ENCODE measurements at regions not wholly inside any gene's neighbourhood (a gene's known extent, or its start where the extent isn't known, plus 50 kb on each side); places are given as distances from the start of the nearest gene placed in this dataset.

DNA sequence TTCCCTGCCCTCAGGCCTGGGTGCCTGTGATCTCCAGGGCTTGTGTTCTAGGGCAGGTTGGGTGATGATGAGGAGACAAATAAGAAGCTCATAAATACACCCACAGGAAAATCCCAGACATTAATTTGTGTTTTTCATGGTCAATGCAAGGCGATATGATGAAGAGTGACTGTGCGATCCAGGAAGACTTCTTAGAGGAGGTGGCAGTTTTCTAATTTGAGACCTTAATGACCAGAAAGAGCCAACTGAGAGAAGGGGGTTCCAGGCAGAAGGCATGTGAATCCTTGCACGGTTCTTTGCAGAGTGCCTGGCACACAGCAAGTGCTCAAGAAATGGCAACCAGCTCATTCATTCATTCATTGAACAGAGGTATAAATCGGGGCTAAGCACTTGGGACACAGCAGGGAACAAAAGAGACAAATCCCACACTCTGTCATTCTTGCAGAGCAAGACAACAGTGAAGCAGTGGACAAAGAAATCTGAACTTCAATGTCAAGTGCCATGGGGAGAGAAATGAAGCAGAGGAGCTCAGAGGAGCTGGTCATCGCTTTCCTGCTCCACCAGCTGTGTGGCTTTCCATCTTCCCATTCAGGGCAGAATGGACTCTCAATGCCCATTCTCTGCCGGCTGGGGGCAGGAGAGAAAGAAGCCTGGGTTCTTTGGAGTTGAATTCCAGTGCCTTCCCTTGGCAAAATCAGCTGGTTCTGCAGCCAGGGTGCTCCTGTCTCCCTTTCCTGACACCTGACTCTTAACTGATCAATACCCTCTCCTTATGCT lies 128.3 kb downstream of the AACS start:
- H3K9me3 ChIP-seq (ENCODE audit: control insufficient read depth in 2 of 2, low read length in 2 of 2), result no peaks in the 10 kb centered on the region
- no peak overlapping the region for H3K4me3 ChIP-seq (ENCODE audit: low read depth, low read length)
- H3K27me3 ChIP-seq (ENCODE audit: control insufficient read depth, insufficient read depth, low read length), result peaks cover 12% of the 10 kb centered on the region
- no peaks in the 10 kb centered on the region for H3K36me3 Mint-ChIP-seq
- ATAC-seq (ENCODE audit: low read depth in 2 of 2) (no peak), DNase-seq (no peak)
- peaks cover 0 to 4% (median 3%) of the 10 kb centered on the region in 4 donors for H3K4me1 Mint-ChIP-seq
- no peaks in the 10 kb centered on the region for H3K36me3 ChIP-seq (ENCODE audit: control insufficient read depth, insufficient read depth, low read length)
- H3K27ac Mint-ChIP-seq, result no peak overlapping the region
- H3K9me3 Mint-ChIP-seq, result peaks cover 0 to 2% (median 0%) of the 10 kb centered on the region in 7 donors
- no peaks in the 10 kb centered on the region for H3K4me1 ChIP-seq (ENCODE audit: control insufficient read depth, insufficient read depth, low read length, poor library complexity, severe bottlenecking)
- no peak overlapping the region for H3K4me3 Mint-ChIP-seq
- peaks cover 46% of the 10 kb centered on the region for H3K27me3 Mint-ChIP-seq
- no peak overlapping the region for H3K27ac ChIP-seq (ENCODE audit: insufficient read depth, low read length, poor library complexity, severe bottlenecking)

- Mint-ChIP-seq H3K9me3 (peaks cover 0 to 1% (median 0%) of the 10 kb centered on the region in 7 donors), H3K4me3 (no peak overlapping the region), H3K36me3 (no peaks in the 10 kb centered on the region), H3K27me3 (peaks cover 43% of the 10 kb centered on the region), H3K4me1 (peaks cover 0 to under 1% (median 0%) of the 10 kb centered on the region in 4 donors), H3K27ac (no peak overlapping the region)
- no peaks in the 10 kb centered on the region for H3K36me3 ChIP-seq (ENCODE audit: control insufficient read depth, insufficient read depth, low read length)
- DNase-seq, result no peak
- no peak overlapping the region for H3K4me3 ChIP-seq (ENCODE audit: low read depth, low read length)
- no peak overlapping the region for H3K27ac ChIP-seq (ENCODE audit: insufficient read depth, low read length, poor library complexity, severe bottlenecking)
- no peaks in the 10 kb centered on the region for H3K9me3 ChIP-seq (ENCODE audit: control insufficient read depth in 2 of 2, low read length in 2 of 2)
- peaks cover 5% of the 10 kb centered on the region for H3K27me3 ChIP-seq (ENCODE audit: control insufficient read depth, insufficient read depth, low read length)
- ATAC-seq (ENCODE audit: low read depth in 2 of 2), result no peak
- H3K4me1 ChIP-seq (ENCODE audit: control insufficient read depth, insufficient read depth, low read length, poor library complexity, severe bottlenecking), result no peaks in the 10 kb centered on the region
Measured at GRCh38 chr12:125194163-125194773, 129.0 kb downstream of the AACS start.

GRCh38 chr12:125194987-125195386 lies 129.8 kb downstream of the AACS start:
- Histone ChIP-seq H3K9me3 (ENCODE audit: control insufficient read depth in 2 of 2, low read length in 2 of 2) (no peaks in the 10 kb centered on the region), H3K36me3 (ENCODE audit: control insufficient read depth, insufficient read depth, low read length) (no peaks in the 10 kb centered on the region), H3K27me3 (ENCODE audit: control insufficient read depth, insufficient read depth, low read length) (peaks cover 3% of the 10 kb centered on the region), H3K27ac (ENCODE audit: insufficient read depth, low read length, poor library complexity, severe bottlenecking) (no peak overlapping the region), H3K4me1 (ENCODE audit: control insufficient read depth, insufficient read depth, low read length, poor library complexity, severe bottlenecking) (no peaks in the 10 kb centered on the region), H3K4me3 (ENCODE audit: low read depth, low read length) (no peak overlapping the region)
- ATAC-seq (ENCODE audit: low read depth in 2 of 2), result no peak
- Mint-ChIP-seq H3K9me3 (no peaks in the 10 kb centered on the region), H3K27ac (no peak overlapping the region), H3K4me1 (no peaks in the 10 kb centered on the region), H3K27me3 (peaks cover 41% of the 10 kb centered on the region), H3K4me3 (no peak overlapping the region), H3K36me3 (no peaks in the 10 kb centered on the region)
- no peak for DNase-seq

DNA sequence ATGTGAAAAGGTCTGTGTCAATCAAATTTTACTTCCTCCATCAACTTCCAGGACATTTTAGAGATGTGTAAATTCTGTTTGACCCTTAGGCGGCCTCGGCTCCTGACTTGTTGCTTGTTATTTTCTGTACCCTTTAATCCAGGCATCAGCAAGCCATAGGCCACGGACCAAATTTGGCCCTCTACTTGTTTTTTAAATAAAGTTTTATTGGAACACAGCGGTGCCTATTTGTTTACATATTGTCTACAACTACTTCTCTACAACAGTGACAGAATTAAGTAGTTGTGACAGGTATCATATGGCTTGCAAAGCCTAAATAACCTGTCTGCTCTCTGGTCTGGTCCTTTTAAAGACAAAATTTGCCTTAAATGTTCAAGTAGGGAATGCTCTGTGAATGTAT lies 132.1 kb downstream of the AACS start:
- no peaks in the 10 kb centered on the region for H3K36me3 ChIP-seq (ENCODE audit: control insufficient read depth, insufficient read depth, low read length)
- no peaks in the 10 kb centered on the region for H3K9me3 ChIP-seq (ENCODE audit: control insufficient read depth in 2 of 2, low read length in 2 of 2)
- DNase-seq (no peak), ATAC-seq (ENCODE audit: low read depth in 2 of 2) (no peak)
- no peak overlapping the region for H3K27ac ChIP-seq (ENCODE audit: insufficient read depth, low read length, poor library complexity, severe bottlenecking)
- Mint-ChIP-seq H3K27me3 (peaks cover 45% of the 10 kb centered on the region), H3K27ac (no peak overlapping the region), H3K4me1 (no peaks in the 10 kb centered on the region), H3K4me3 (no peak overlapping the region), H3K36me3 (no peaks in the 10 kb centered on the region), H3K9me3 (peaks cover 0 to 2% (median 0%) of the 10 kb centered on the region in 7 donors)
- H3K4me1 ChIP-seq (ENCODE audit: control insufficient read depth, insufficient read depth, low read length, poor library complexity, severe bottlenecking), result no peaks in the 10 kb centered on the region
- no peak overlapping the region for H3K4me3 ChIP-seq (ENCODE audit: low read depth, low read length)
- peaks cover 3% of the 10 kb centered on the region for H3K27me3 ChIP-seq (ENCODE audit: control insufficient read depth, insufficient read depth, low read length)

DNA sequence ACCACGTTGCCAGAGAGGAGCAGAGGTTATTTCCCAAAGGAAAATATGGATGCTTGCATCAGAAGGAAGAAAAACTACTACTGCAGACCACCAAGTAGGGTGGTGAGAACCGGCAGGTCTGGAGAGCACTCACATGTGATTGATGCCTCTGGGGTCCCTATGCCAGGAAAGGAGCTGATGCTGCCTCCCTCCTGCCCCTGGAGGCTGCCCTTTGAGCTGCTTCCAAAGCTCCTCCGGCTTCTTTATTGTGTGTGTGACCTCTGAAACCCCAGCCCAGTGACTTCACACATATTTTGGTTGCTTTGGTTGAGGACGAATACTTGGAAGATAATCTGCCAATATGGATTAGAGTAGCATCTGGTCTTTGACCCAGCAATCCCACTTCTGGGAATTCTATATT lies 133.4 kb downstream of the AACS start:
- H3K27ac Mint-ChIP-seq, result no peak overlapping the region
- no peak for ATAC-seq (ENCODE audit: low read depth in 2 of 2)
- Histone ChIP-seq H3K4me1 (ENCODE audit: control insufficient read depth, insufficient read depth, low read length, poor library complexity, severe bottlenecking) (no peaks in the 10 kb centered on the region), H3K9me3 (ENCODE audit: control insufficient read depth in 2 of 2, low read length in 2 of 2) (no peaks in the 10 kb centered on the region), H3K36me3 (ENCODE audit: control insufficient read depth, insufficient read depth, low read length) (no peaks in the 10 kb centered on the region), H3K4me3 (ENCODE audit: low read depth, low read length) (no peak overlapping the region), H3K27me3 (ENCODE audit: control insufficient read depth, insufficient read depth, low read length) (peaks cover under 1% of the 10 kb centered on the region), H3K27ac (ENCODE audit: insufficient read depth, low read length, poor library complexity, severe bottlenecking) (no peak overlapping the region)
- no peak overlapping the region for H3K4me3 Mint-ChIP-seq
- peaks cover 48% of the 10 kb centered on the region for H3K27me3 Mint-ChIP-seq
- peaks cover 0 to 2% (median 0%) of the 10 kb centered on the region in 7 donors for H3K9me3 Mint-ChIP-seq
- no peaks in the 10 kb centered on the region for H3K4me1 Mint-ChIP-seq
- no peaks in the 10 kb centered on the region for H3K36me3 Mint-ChIP-seq
- no peak for DNase-seq

- Mint-ChIP-seq H3K36me3 (no peaks in the 10 kb centered on the region), H3K27me3 (peaks cover 38% of the 10 kb centered on the region), H3K4me3 (no peak overlapping the region), H3K9me3 (peaks cover 0 to 2% (median 0%) of the 10 kb centered on the region in 7 donors), H3K27ac (no peak overlapping the region), H3K4me1 (no peaks in the 10 kb centered on the region)
- no peak for DNase-seq
- Histone ChIP-seq H3K9me3 (ENCODE audit: control insufficient read depth in 2 of 2, low read length in 2 of 2) (no peaks in the 10 kb centered on the region), H3K27me3 (ENCODE audit: control insufficient read depth, insufficient read depth, low read length) (no peaks in the 10 kb centered on the region), H3K27ac (ENCODE audit: insufficient read depth, low read length, poor library complexity, severe bottlenecking) (no peak overlapping the region), H3K36me3 (ENCODE audit: control insufficient read depth, insufficient read depth, low read length) (no peaks in the 10 kb centered on the region), H3K4me1 (ENCODE audit: control insufficient read depth, insufficient read depth, low read length, poor library complexity, severe bottlenecking) (no peaks in the 10 kb centered on the region), H3K4me3 (ENCODE audit: low read depth, low read length) (no peak overlapping the region)
- ATAC-seq (ENCODE audit: low read depth in 2 of 2), result no peak
Measured at GRCh38 chr12:125201090-125201489, 135.9 kb downstream of the AACS start.

DNA sequence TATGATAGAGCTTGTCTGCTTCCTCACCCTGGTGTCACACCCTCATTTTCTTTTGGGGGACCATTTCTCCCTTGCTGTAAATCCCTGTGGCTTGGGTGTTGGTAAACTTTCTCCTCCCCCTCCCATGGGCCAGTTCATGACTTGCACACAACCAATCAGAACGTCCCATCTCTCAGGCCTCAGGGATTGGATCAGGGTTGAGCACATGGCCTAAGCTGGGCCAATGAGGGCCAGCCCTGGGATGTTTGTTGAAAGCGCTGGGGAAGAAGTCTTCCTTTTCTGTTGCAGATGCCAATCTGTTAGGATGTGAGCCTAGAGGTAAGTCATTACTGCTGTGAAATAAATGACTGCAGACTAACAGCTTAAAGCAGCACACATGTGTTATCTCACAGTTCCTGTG lies 136.7 kb downstream of the AACS start:
- H3K36me3 Mint-ChIP-seq, result no peaks in the 10 kb centered on the region

GRCh38 chr12:125202421-125202820 lies 137.2 kb downstream of the AACS start:
- Histone ChIP-seq H3K9me3 (ENCODE audit: control insufficient read depth in 2 of 2, low read length in 2 of 2) (no peaks in the 10 kb centered on the region), H3K27ac (ENCODE audit: insufficient read depth, low read length, poor library complexity, severe bottlenecking) (no peak overlapping the region), H3K4me3 (ENCODE audit: low read depth, low read length) (no peak overlapping the region), H3K4me1 (ENCODE audit: control insufficient read depth, insufficient read depth, low read length, poor library complexity, severe bottlenecking) (no peaks in the 10 kb centered on the region), H3K27me3 (ENCODE audit: control insufficient read depth, insufficient read depth, low read length) (no peaks in the 10 kb centered on the region), H3K36me3 (ENCODE audit: control insufficient read depth, insufficient read depth, low read length) (no peaks in the 10 kb centered on the region)
- Mint-ChIP-seq H3K4me3 (no peak overlapping the region), H3K4me1 (no peaks in the 10 kb centered on the region), H3K9me3 (peaks cover 0 to 2% (median 0%) of the 10 kb centered on the region in 7 donors), H3K27me3 (peaks cover 32% of the 10 kb centered on the region), H3K36me3 (no peaks in the 10 kb centered on the region), H3K27ac (no peak overlapping the region)
- DNase-seq, result no peak
- no peak for ATAC-seq (ENCODE audit: low read depth in 2 of 2)

More for the DNA sequence above, 136.7 kb downstream of the AACS start:
- Histone ChIP-seq H3K36me3 (ENCODE audit: control insufficient read depth, insufficient read depth, low read length) (no peaks in the 10 kb centered on the region), H3K4me3 (ENCODE audit: low read depth, low read length) (no peak overlapping the region), H3K4me1 (ENCODE audit: control insufficient read depth, insufficient read depth, low read length, poor library complexity, severe bottlenecking) (no peaks in the 10 kb centered on the region), H3K27me3 (ENCODE audit: control insufficient read depth, insufficient read depth, low read length) (no peaks in the 10 kb centered on the region), H3K9me3 (ENCODE audit: control insufficient read depth in 2 of 2, low read length in 2 of 2) (no peaks in the 10 kb centered on the region), H3K27ac (ENCODE audit: insufficient read depth, low read length, poor library complexity, severe bottlenecking) (no peak overlapping the region)
- ATAC-seq (ENCODE audit: low read depth in 2 of 2), result no peak
- DNase-seq, result no peak
- Mint-ChIP-seq H3K27me3 (peaks cover 37% of the 10 kb centered on the region), H3K27ac (no peak overlapping the region), H3K4me1 (no peaks in the 10 kb centered on the region), H3K9me3 (peaks cover 0 to 2% (median 0%) of the 10 kb centered on the region in 7 donors), H3K4me3 (no peak overlapping the region)
